HCT116 (cell line): ENCODE measurements at regions not wholly inside any gene's neighbourhood (a gene's known extent, or its start where the extent isn't known, plus 50 kb on each side); places are given as distances from the start of the nearest gene placed in this dataset.

Experiments
- ATAC-seq: fragments of 200-7000 bp; cut with Tn5 transposase; 2 replicates; pipeline ENCODE4 v1.9.1; 2020; ENCODE audit warnings: mild to moderate bottlenecking, moderate library complexity
- BruUV-seq: library from RNA; stranded (reverse); fragments of 400-500 nt; replicated peaks from 2 replicates; lab custom pipeline; 2021; lab: Mats Ljungman, UMichigan
- CTCF ChIA-PET: fragments of 300-600 bp; sonication (Branson Sonifier 250); formaldehyde crosslinking; loops from one replicate; lab custom pipeline; 2021; ENCODE audit warnings: antibody characterized with exemption; lab: Charles Lee
- POLR2A ChIA-PET: fragments of 300-600, 350-600 bp; sonication (Branson Sonifier 250); formaldehyde crosslinking; loops from one replicate; lab custom pipeline; 2021; ENCODE audit warnings: antibody characterized with exemption; lab: Charles Lee
- RAD21 ChIA-PET, 2 experiments: fragments of 300-600 bp; sonication (Branson Sonifier 250); formaldehyde crosslinking; loops; one replicate each; lab custom pipeline; 2023; ENCODE audit warnings: low total read pairs in 2 of 2; ENCODE audit not compliant: uncharacterized antibody in 2 of 2, unreplicated experiment in 2 of 2, low non-redundant PET in 1 of 2; lab: Charles Lee
- DNase-seq: peaks from one replicate; pipeline ENCODE4 v3.0.0-alpha.2; 2010; ENCODE audit warnings: low read depth, low spot score
- H2AFZ ChIP-seq: fragments of 200-600 bp; shearing (Covaris generic), sonication (generic); 2 replicates; pipeline ENCODE4 v1.6.1; 2017; ENCODE audit warnings: low read depth, mixed run types, mixed read lengths, antibody characterized with exemption, low read length; ENCODE audit not compliant: poor library complexity, severe bottlenecking
- H3K27ac ChIP-seq: 2 replicates; pipeline ENCODE4 v1.5.1; 2012; ENCODE audit warnings: low read depth, low read length
- H3K27me3 ChIP-seq: fragments of 200-600 bp; sonication (generic); 2 replicates; pipeline ENCODE4 v1.6.1; 2016; ENCODE audit warnings: mixed run types, low read length, mixed read lengths; ENCODE audit not compliant: insufficient read depth
- H3K36me3 ChIP-seq, 2 experiments: fragments of 200-500 bp in 1 of 2; fragments of 200-600 bp in 1 of 2; sonication (Bioruptor generic) in 1 of 2; sonication (generic) in 1 of 2; 2 replicates each; pipeline versions ENCODE4 v1.5.1 to v1.6.1; 2014 to 2016; ENCODE audit warnings: low read length in 2 of 2, inconsistent platforms in 1 of 2, mixed read lengths in 1 of 2, mixed run types in 1 of 2; ENCODE audit not compliant: insufficient read depth in 2 of 2, control insufficient read depth in 1 of 2
- H3K4me1 ChIP-seq, 2 experiments: fragments of 200-600 bp in 1 of 2; sonication (generic) in 1 of 2; 2 replicates each; pipeline versions ENCODE4 v1.5.1 to v1.6.1; 2012 to 2017; ENCODE audit warnings: low read length in 2 of 2, inconsistent platforms in 1 of 2, mild to moderate bottlenecking in 1 of 2, mixed read lengths in 1 of 2, mixed run types in 1 of 2, moderate library complexity in 1 of 2; ENCODE audit not compliant: insufficient read depth in 2 of 2, control insufficient read depth in 1 of 2
- H3K4me2 ChIP-seq: fragments of 200-600 bp; sonication (generic); 2 replicates; pipeline ENCODE4 v1.6.1; 2017; ENCODE audit warnings: mixed run types, low read length, mixed read lengths
- H3K4me3 ChIP-seq, 2 experiments: fragments of 200-600 bp in 1 of 2; sonication (generic) in 1 of 2; replicated peaks in 1 of 2; 2 replicates each; pipeline ENCODE4 v1.5.1; 2011 to 2016; ENCODE audit warnings: low read length in 2 of 2, control low read depth in 1 of 2, low read depth in 1 of 2, mild to moderate bottlenecking in 1 of 2, mixed read lengths in 1 of 2, mixed run types in 1 of 2
- H3K79me2 ChIP-seq: fragments of 200-600 bp; sonication (generic); 2 replicates; pipeline ENCODE4 v1.6.1; 2017; ENCODE audit warnings: mild to moderate bottlenecking, mixed run types, low read length, moderate library complexity, mixed read lengths; ENCODE audit not compliant: insufficient read depth
- H3K9ac ChIP-seq: fragments of 200-600 bp; sonication (generic); 2 replicates; pipeline ENCODE4 v1.6.1; 2016; ENCODE audit warnings: low read length, mixed read lengths
- H3K9me2 ChIP-seq: fragments of 200-600 bp; sonication (generic), shearing (Covaris generic); 2 replicates; pipeline ENCODE4 v1.6.1; 2017; ENCODE audit warnings: mixed run types, mild to moderate bottlenecking, moderate library complexity; ENCODE audit not compliant: insufficient read depth
- H3K9me3 ChIP-seq, 2 experiments: fragments of 200-500 bp in 1 of 2; fragments of 200-600 bp in 1 of 2; sonication (Bioruptor generic) in 1 of 2; sonication (generic) in 1 of 2; 2 replicates each; pipeline ENCODE4 v1.6.1; 2014 to 2017; ENCODE audit warnings: low read length in 2 of 2, mixed read lengths in 2 of 2, inconsistent platforms in 1 of 2, low read depth in 1 of 2, mild to moderate bottlenecking in 1 of 2, mixed run types in 1 of 2, moderate library complexity in 1 of 2; ENCODE audit not compliant: control insufficient read depth in 1 of 2, insufficient read depth in 1 of 2
- H4K20me1 ChIP-seq: fragments of 200-600 bp; sonication (generic), shearing (Covaris generic); 2 replicates; pipeline ENCODE4 v1.6.1; 2017; ENCODE audit warnings: mixed run types, mild to moderate bottlenecking, moderate library complexity; ENCODE audit not compliant: insufficient read depth
- CBX3 ChIP-seq: IDR thresholded peaks from 2 replicates; pipeline ENCODE4 v1.6.1; 2012; ENCODE audit warnings: low read depth
- CEBPB ChIP-seq: IDR thresholded peaks from 2 replicates; pipeline ENCODE4 v1.6.1; 2012; ENCODE audit warnings: low read depth
- EGR1 ChIP-seq: IDR thresholded peaks from 2 replicates; pipeline ENCODE4 v1.6.1; 2012; ENCODE audit warnings: low read depth
- EZH2phosphoT487 ChIP-seq: fragments of 200-600 bp; IDR thresholded peaks from 2 replicates; pipeline ENCODE4 v1.6.1; 2018; ENCODE audit warnings: antibody characterized with exemption, borderline replicate concordance
- JUND ChIP-seq: IDR thresholded peaks from 2 replicates; pipeline ENCODE4 v1.6.1; 2012
- MAX ChIP-seq: IDR thresholded peaks from 2 replicates; pipeline ENCODE4 v1.6.1; 2012
- POLR2A ChIP-seq: IDR thresholded peaks from 2 replicates; pipeline ENCODE4 v1.7.0; 2011; ENCODE audit warnings: borderline replicate concordance; ENCODE audit not compliant: insufficient read depth, insufficient read length; ENCODE audit errors: extremely low read depth
- POLR2AphosphoS5 ChIP-seq: IDR thresholded peaks from 2 replicates; pipeline ENCODE4 v1.6.1; 2011; ENCODE audit warnings: mild to moderate bottlenecking, low read depth, low read length, moderate library complexity
- RAD21 ChIP-seq: IDR thresholded peaks from 2 replicates; pipeline ENCODE4 v1.6.1; 2012; ENCODE audit warnings: low read depth, mild to moderate bottlenecking
- SIN3A ChIP-seq: IDR thresholded peaks from 2 replicates; pipeline ENCODE4 v1.6.1; 2012; ENCODE audit warnings: low read depth
- SP1 ChIP-seq: IDR thresholded peaks from 2 replicates; pipeline ENCODE4 v1.6.1; 2012; ENCODE audit warnings: low read depth
- SRF ChIP-seq: IDR thresholded peaks from 2 replicates; pipeline ENCODE4 v1.6.1; 2012; ENCODE audit warnings: low read depth
- TCF7L2 ChIP-seq: IDR thresholded peaks from 2 replicates; pipeline ENCODE4 v1.7.0; 2011; ENCODE audit warnings: borderline replicate concordance, inconsistent platforms; ENCODE audit not compliant: insufficient read depth, insufficient read length; ENCODE audit errors: extremely low read depth
- ZNF274 ChIP-seq: fragments of 200-500 bp; sonication (Bioruptor generic); IDR thresholded peaks from 2 replicates; pipeline ENCODE4 v1.6.1; 2014; ENCODE audit warnings: mild to moderate bottlenecking, low read depth, low read length, inconsistent platforms
- intact Hi-C: fragments of 100-400 bp; cut with micrococcal nuclease; formaldehyde crosslinking; loops from 2 replicates; pipeline ENCODE4 v1.10.0; 2022
- TF ChIP-seq, protein P1 (sequence below): IDR thresholded peaks from 2 replicates; pipeline ENCODE4 v1.6.1; 2012; ENCODE audit warnings: low read depth
- TF ChIP-seq, protein P2 (sequence below): IDR thresholded peaks from 2 replicates; pipeline ENCODE4 v1.6.1; 2012
- TF ChIP-seq, protein P3 (sequence below): IDR thresholded peaks from 2 replicates; pipeline ENCODE4 v1.6.1; 2011; ENCODE audit warnings: mild to moderate bottlenecking, low read length, moderate library complexity; ENCODE audit not compliant: insufficient replicate concordance; ENCODE audit errors: extremely low read depth

- ChIA-PET RAD21 (no interaction called here), POLR2A (no interaction called here), CTCF (no interaction called here)
- Histone ChIP-seq H3K27me3 (no peaks in the 10 kb centered on the region), H3K4me1 (no peaks in the 10 kb centered on the region), H3K79me2 (no peaks in the 10 kb centered on the region), H3K9me3 (no peaks in the 10 kb centered on the region), H3K9ac (no peak overlapping the region), H3K9me2 (no peaks in the 10 kb centered on the region), H3K4me2 (no peak overlapping the region), H2AFZ (no peak overlapping the region), H3K36me3 (no peaks in the 10 kb centered on the region), H4K20me1 (no peaks in the 10 kb centered on the region), H3K4me3 (no peak overlapping the region), H3K27ac (no peak overlapping the region)
- DNase-seq (no peak), ATAC-seq (no peak)
- TF ChIP-seq CBX3: no peak
- no peak for TF ChIP-seq MAX
- TF ChIP-seq EZH2phosphoT487: no peak
- no peak for TF ChIP-seq SP1
- TF ChIP-seq ZNF274: no peak
- no peak for TF ChIP-seq RAD21
- no peak for TF ChIP-seq CEBPB
- no peak for TF ChIP-seq TCF7L2
- TF ChIP-seq SIN3A: no peak
- no peak for TF ChIP-seq JUND
- TF ChIP-seq, protein P1, sequence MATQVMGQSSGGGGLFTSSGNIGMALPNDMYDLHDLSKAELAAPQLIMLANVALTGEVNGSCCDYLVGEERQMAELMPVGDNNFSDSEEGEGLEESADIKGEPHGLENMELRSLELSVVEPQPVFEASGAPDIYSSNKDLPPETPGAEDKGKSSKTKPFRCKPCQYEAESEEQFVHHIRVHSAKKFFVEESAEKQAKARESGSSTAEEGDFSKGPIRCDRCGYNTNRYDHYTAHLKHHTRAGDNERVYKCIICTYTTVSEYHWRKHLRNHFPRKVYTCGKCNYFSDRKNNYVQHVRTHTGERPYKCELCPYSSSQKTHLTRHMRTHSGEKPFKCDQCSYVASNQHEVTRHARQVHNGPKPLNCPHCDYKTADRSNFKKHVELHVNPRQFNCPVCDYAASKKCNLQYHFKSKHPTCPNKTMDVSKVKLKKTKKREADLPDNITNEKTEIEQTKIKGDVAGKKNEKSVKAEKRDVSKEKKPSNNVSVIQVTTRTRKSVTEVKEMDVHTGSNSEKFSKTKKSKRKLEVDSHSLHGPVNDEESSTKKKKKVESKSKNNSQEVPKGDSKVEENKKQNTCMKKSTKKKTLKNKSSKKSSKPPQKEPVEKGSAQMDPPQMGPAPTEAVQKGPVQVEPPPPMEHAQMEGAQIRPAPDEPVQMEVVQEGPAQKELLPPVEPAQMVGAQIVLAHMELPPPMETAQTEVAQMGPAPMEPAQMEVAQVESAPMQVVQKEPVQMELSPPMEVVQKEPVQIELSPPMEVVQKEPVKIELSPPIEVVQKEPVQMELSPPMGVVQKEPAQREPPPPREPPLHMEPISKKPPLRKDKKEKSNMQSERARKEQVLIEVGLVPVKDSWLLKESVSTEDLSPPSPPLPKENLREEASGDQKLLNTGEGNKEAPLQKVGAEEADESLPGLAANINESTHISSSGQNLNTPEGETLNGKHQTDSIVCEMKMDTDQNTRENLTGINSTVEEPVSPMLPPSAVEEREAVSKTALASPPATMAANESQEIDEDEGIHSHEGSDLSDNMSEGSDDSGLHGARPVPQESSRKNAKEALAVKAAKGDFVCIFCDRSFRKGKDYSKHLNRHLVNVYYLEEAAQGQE: no peak
- TF ChIP-seq, protein P2, sequence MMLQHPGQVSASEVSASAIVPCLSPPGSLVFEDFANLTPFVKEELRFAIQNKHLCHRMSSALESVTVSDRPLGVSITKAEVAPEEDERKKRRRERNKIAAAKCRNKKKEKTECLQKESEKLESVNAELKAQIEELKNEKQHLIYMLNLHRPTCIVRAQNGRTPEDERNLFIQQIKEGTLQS: no peak
- TF ChIP-seq SRF: no peak
- TF ChIP-seq POLR2AphosphoS5: no peak
- TF ChIP-seq EGR1: no peak
- no peak for TF ChIP-seq POLR2A
- TF ChIP-seq, protein P3, sequence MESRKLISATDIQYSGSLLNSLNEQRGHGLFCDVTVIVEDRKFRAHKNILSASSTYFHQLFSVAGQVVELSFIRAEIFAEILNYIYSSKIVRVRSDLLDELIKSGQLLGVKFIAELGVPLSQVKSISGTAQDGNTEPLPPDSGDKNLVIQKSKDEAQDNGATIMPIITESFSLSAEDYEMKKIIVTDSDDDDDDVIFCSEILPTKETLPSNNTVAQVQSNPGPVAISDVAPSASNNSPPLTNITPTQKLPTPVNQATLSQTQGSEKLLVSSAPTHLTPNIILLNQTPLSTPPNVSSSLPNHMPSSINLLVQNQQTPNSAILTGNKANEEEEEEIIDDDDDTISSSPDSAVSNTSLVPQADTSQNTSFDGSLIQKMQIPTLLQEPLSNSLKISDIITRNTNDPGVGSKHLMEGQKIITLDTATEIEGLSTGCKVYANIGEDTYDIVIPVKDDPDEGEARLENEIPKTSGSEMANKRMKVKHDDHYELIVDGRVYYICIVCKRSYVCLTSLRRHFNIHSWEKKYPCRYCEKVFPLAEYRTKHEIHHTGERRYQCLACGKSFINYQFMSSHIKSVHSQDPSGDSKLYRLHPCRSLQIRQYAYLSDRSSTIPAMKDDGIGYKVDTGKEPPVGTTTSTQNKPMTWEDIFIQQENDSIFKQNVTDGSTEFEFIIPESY: no peak
- intact Hi-C loops: no loop called here
- BruUV-seq: no TSS peak
These were observed 208.7 kb downstream of the CRPPA start for GRCh38 chr7:16212610-16213009.
